ENCODE measurements at regions not wholly inside any gene's neighbourhood (a gene's known extent, or its start where the extent isn't known, plus 50 kb on each side); places are given as distances from the start of the nearest gene placed in this dataset.
"Not testable (repeated sequence)": the region's sequence is repeated elsewhere in the genome, so short reads cannot be mapped to it uniquely, and the experiment has no call there.

GRCh38 chr15:20237256-20238020, 304.2 kb downstream of the GOLGA6L6 start:
- not testable (repeated sequence) for H3K4me3 ChIP-seq (ENCODE audit: low read depth, low read length); DNase-seq (ENCODE audit: low read depth)

- not testable (repeated sequence) for DNase-seq (ENCODE audit: low read depth); H3K4me3 ChIP-seq (ENCODE audit: low read depth, low read length)
Measured at GRCh38 chr15:20235728-20236127, 305.9 kb downstream of the GOLGA6L6 start.

- not testable (repeated sequence) for H3K4me3 ChIP-seq (ENCODE audit: low read depth, low read length); DNase-seq (ENCODE audit: low read depth)
Measured at GRCh38 chr15:20234006-20234540, 307.5 kb downstream of the GOLGA6L6 start.

GRCh38 chr15:20232457-20232856, 309.1 kb downstream of the GOLGA6L6 start:
- not testable (repeated sequence) for H3K4me3 ChIP-seq (ENCODE audit: low read depth, low read length); DNase-seq (ENCODE audit: low read depth)

- not testable (repeated sequence) for H3K4me3 ChIP-seq (ENCODE audit: low read depth, low read length); DNase-seq (ENCODE audit: low read depth)
Measured at GRCh38 chr15:20230656-20231055, 310.9 kb downstream of the GOLGA6L6 start.

- DNase-seq (ENCODE audit: low read depth); H3K4me3 ChIP-seq (ENCODE audit: low read depth, low read length): not testable (repeated sequence)
Measured at GRCh38 chr15:20228791-20229190, 312.8 kb downstream of the GOLGA6L6 start.

GRCh38 chr15:20227119-20227853, 314.3 kb downstream of the GOLGA6L6 start:
- DNase-seq (ENCODE audit: low read depth); H3K4me3 ChIP-seq (ENCODE audit: low read depth, low read length): not testable (repeated sequence)

GRCh38 chr15:20226531-20226930, 315.1 kb downstream of the GOLGA6L6 start:
- DNase-seq (ENCODE audit: low read depth) = not testable (repeated sequence)

GRCh38 chr15:20221063-20221462, 320.5 kb downstream of the GOLGA6L6 start:
- H3K4me3 ChIP-seq (ENCODE audit: low read depth, low read length); DNase-seq (ENCODE audit: low read depth): not testable (repeated sequence)

More at GRCh38 chr15:20226531-20226930, 315.1 kb downstream of the GOLGA6L6 start:
- not testable (repeated sequence) for H3K4me3 ChIP-seq (ENCODE audit: low read depth, low read length)

- not testable (repeated sequence) for H3K4me3 ChIP-seq (ENCODE audit: low read depth, low read length); DNase-seq (ENCODE audit: low read depth)
Measured at GRCh38 chr15:20219171-20219570, 322.4 kb downstream of the GOLGA6L6 start.

- not testable (repeated sequence) for H3K4me3 ChIP-seq (ENCODE audit: low read depth, low read length); DNase-seq (ENCODE audit: low read depth)
Measured at GRCh38 chr15:20215700-20216099, 325.9 kb downstream of the GOLGA6L6 start.

GRCh38 chr15:20214101-20214500, 327.5 kb downstream of the GOLGA6L6 start:
- not testable (repeated sequence) for DNase-seq (ENCODE audit: low read depth); H3K4me3 ChIP-seq (ENCODE audit: low read depth, low read length)

GRCh38 chr15:20211508-20211907, 330.1 kb downstream of the GOLGA6L6 start:
- DNase-seq (ENCODE audit: low read depth); H3K4me3 ChIP-seq (ENCODE audit: low read depth, low read length): not testable (repeated sequence)

- not testable (repeated sequence) for DNase-seq (ENCODE audit: low read depth)
Measured at GRCh38 chr15:20209973-20210372, 331.6 kb downstream of the GOLGA6L6 start.

GRCh38 chr15:20207607-20208006, 334.0 kb downstream of the GOLGA6L6 start:
- not testable (repeated sequence) for DNase-seq (ENCODE audit: low read depth); H3K4me3 ChIP-seq (ENCODE audit: low read depth, low read length)

More at GRCh38 chr15:20209973-20210372, 331.6 kb downstream of the GOLGA6L6 start:
- H3K4me3 ChIP-seq (ENCODE audit: low read depth, low read length) = not testable (repeated sequence)

GRCh38 chr15:20207198-20207597, 334.4 kb downstream of the GOLGA6L6 start:
- not testable (repeated sequence) for DNase-seq (ENCODE audit: low read depth); H3K4me3 ChIP-seq (ENCODE audit: low read depth, low read length)

GRCh38 chr15:20204177-20204866, 337.3 kb downstream of the GOLGA6L6 start:
- H3K4me3 ChIP-seq (ENCODE audit: low read depth, low read length); DNase-seq (ENCODE audit: low read depth): not testable (repeated sequence)

- DNase-seq (ENCODE audit: low read depth); H3K4me3 ChIP-seq (ENCODE audit: low read depth, low read length): not testable (repeated sequence)
Measured at GRCh38 chr15:20203649-20204150, 337.9 kb downstream of the GOLGA6L6 start.

- H3K4me3 ChIP-seq (ENCODE audit: low read depth, low read length); DNase-seq (ENCODE audit: low read depth): not testable (repeated sequence)
Measured at GRCh38 chr15:20194591-20195198, 346.9 kb downstream of the GOLGA6L6 start.

Data from choroid plexus epithelial cell (primary cell).